ENCODE measurements at regions not wholly inside any gene's neighbourhood (a gene's known extent, or its start where the extent isn't known, plus 50 kb on each side); places are given as distances from the start of the nearest gene placed in this dataset.

DNA sequence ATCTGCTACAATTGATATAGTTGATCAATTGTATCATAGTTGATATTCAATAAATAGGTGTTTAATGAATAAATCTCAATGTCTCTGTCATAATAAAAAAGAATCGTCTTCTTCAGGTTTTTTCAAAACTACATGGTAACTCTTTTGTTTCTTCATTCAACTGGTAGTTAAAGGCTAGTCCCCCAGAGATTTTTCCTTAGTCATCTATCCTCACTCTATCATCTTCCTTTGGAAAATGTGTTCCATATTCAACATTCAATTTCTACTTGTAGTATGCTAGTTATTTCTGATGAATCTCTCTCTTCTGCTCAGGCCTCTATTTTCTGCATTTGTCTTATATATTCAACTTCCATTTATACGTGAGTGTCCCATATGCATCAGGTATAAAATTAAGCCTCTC lies 558.8 kb downstream of the KCNT2 start:
- Histone ChIP-seq H2AFZ (ENCODE audit: low read depth, low read length) (no peak overlapping the region), H3K4me2 (ENCODE audit: insufficient read depth, low read length) (no peak overlapping the region), H3K4me3 (replicated peaks in 1 of 3; ENCODE audit: insufficient read depth in 1 of 3, low read depth in 1 of 3, low read length in 3 of 3) (no peak overlapping the region), H3K36me3 (ENCODE audit: control insufficient read depth in 2 of 2, extremely low read depth in 1 of 2, insufficient read depth in 2 of 2, low read length in 2 of 2) (no peaks in the 10 kb centered on the region), H3K79me2 (ENCODE audit: control insufficient read depth, insufficient read depth, low read length) (no peaks in the 10 kb centered on the region), H3K4me1 (ENCODE audit: control insufficient read depth, extremely low read depth, insufficient read depth, low read length) (no peaks in the 10 kb centered on the region), H3K9me3 (replicated peaks; ENCODE audit: control insufficient read depth, insufficient read depth, low read length) (no peaks in the 10 kb centered on the region), H4K20me1 (replicated peaks; ENCODE audit: control insufficient read depth, extremely low read depth, insufficient read depth, low read length) (no peaks in the 10 kb centered on the region), H3K27me3 (ENCODE audit: control insufficient read depth in 2 of 2, insufficient read depth in 2 of 2, low read length in 2 of 2) (no peaks in the 10 kb centered on the region), H3K9me1 (replicated peaks; ENCODE audit: control insufficient read depth, extremely low read depth, insufficient read depth, low read length) (no peaks in the 10 kb centered on the region), H3K9ac (replicated peaks; ENCODE audit: extremely low read depth, insufficient read depth, low read length) (no peak overlapping the region), H3K27ac (ENCODE audit: insufficient read depth, low read depth, low read length) (no peak overlapping the region)
- dilution Hi-C loops (cut with MboI; ENCODE audit: extremely low pct_ligation_motif_present, low sequenced_read_pairs), result no loop called here
- DNase-seq (ENCODE audit: low read depth, low spot score) (no peak), FAIRE-seq (no peak)
- POLR2A ChIA-PET, result no interaction called here
- CTCF ChIA-PET, result no interaction called here
- TF ChIP-seq, protein P1, sequence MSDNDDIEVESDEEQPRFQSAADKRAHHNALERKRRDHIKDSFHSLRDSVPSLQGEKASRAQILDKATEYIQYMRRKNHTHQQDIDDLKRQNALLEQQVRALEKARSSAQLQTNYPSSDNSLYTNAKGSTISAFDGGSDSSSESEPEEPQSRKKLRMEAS (IDR thresholded peaks at IDR 0.05; ENCODE audit: insufficient read depth, insufficient read length), result no peak
- no peak for TF ChIP-seq POLR2AphosphoS5 (IDR thresholded peaks at IDR 0.05; ENCODE audit: insufficient read depth, low read depth, low read length)
- TF ChIP-seq MYC (IDR thresholded peaks at IDR 0.05; ENCODE audit: low read depth, low read length), result no peak
- no peak for TF ChIP-seq CTCF (IDR thresholded peaks at IDR 0.05; ENCODE audit: extremely low read depth in 1 of 2, insufficient read depth in 1 of 2, low read depth in 1 of 2, low read length in 2 of 2)
- TF ChIP-seq EZH2 (IDR thresholded peaks at IDR 0.05; ENCODE audit: borderline replicate concordance, low read depth, low read length, severe bottlenecking), result no peak
- no peak for TF ChIP-seq GATA2 (IDR thresholded peaks at IDR 0.05; ENCODE audit: insufficient read depth, insufficient read length, low read depth, low read length)
- TF ChIP-seq JUN (IDR thresholded peaks at IDR 0.05; ENCODE audit: borderline replicate concordance, insufficient read depth, insufficient read length, low read depth), result no peak
- TF ChIP-seq POLR2A (IDR thresholded peaks at IDR 0.05; ENCODE audit: low read depth, low read length), result no peak
- no peak for TF ChIP-seq FOS (IDR thresholded peaks at IDR 0.05; ENCODE audit: borderline replicate concordance, insufficient read depth, low read length)
- no TSS peak for BruUV-seq (replicated peaks)
- intact Hi-C loops (cut with micrococcal nuclease), result no loop called here
